ENCODE measurements at regions not wholly inside any gene's neighbourhood (a gene's known extent, or its start where the extent isn't known, plus 50 kb on each side); places are given as distances from the start of the nearest gene placed in this dataset.

GRCh38 chr4:175421506-175421905 is 390.6 kb downstream of the GPM6A start:
- BruUV-seq (replicated peaks) = no TSS peak
- peaks cover 8% of the 10 kb centered on the region for H3K36me3 Mint-ChIP-seq (ENCODE audit: insufficient read depth, unreplicated experiment)
- H3K27ac Mint-ChIP-seq (ENCODE audit: low read depth, unreplicated experiment) = peak overlapping the region; percentile 27
- peak; percentile 44 for DNase-seq (ENCODE audit: unreplicated experiment)
- ChIA-PET CTCF (interaction anchor here (0.8 to 2.3 kb wide), 2 partner anchors 8 to 18 kb away, joined by 3 to 5 read pairs; no protein-coding TSS in a partner anchor), POLR2A (interaction anchor here (0.6 to 1.3 kb wide), 3 partner anchors 9 to 1214 kb away, joined by 3 to 5 read pairs (median 3); no protein-coding TSS in a partner anchor)
- no peak for TF ChIP-seq CTCF (IDR thresholded peaks at IDR 0.05; ENCODE audit: unreplicated experiment)
- intact Hi-C loops (cut with micrococcal nuclease) = no loop called here
- no peak overlapping the region for H3K4me3 Mint-ChIP-seq (ENCODE audit: unreplicated experiment)
- no peaks in the 10 kb centered on the region for H3K27me3 Mint-ChIP-seq (ENCODE audit: insufficient read depth, unreplicated experiment)
- no peaks in the 10 kb centered on the region for H3K9me3 Mint-ChIP-seq (ENCODE audit: unreplicated experiment)
- peaks cover 40% of the 10 kb centered on the region for H3K4me1 Mint-ChIP-seq (ENCODE audit: insufficient read depth, unreplicated experiment)

GRCh38 chr4:175422331-175422730 is 389.7 kb downstream of the GPM6A start:
- no TSS peak for BruUV-seq (replicated peaks)
- intact Hi-C loops (cut with micrococcal nuclease) = no loop called here
- H3K4me3 Mint-ChIP-seq (ENCODE audit: unreplicated experiment) = no peak overlapping the region
- H3K27ac Mint-ChIP-seq (ENCODE audit: low read depth, unreplicated experiment) = no peak overlapping the region
- DNase-seq (ENCODE audit: unreplicated experiment) = no peak
- H3K36me3 Mint-ChIP-seq (ENCODE audit: insufficient read depth, unreplicated experiment) = peaks cover 8% of the 10 kb centered on the region
- POLR2A ChIA-PET = no interaction called here
- peaks cover 40% of the 10 kb centered on the region for H3K4me1 Mint-ChIP-seq (ENCODE audit: insufficient read depth, unreplicated experiment)
- TF ChIP-seq CTCF (IDR thresholded peaks at IDR 0.05; ENCODE audit: unreplicated experiment) = no peak
- H3K27me3 Mint-ChIP-seq (ENCODE audit: insufficient read depth, unreplicated experiment) = no peaks in the 10 kb centered on the region
- CTCF ChIA-PET = no interaction called here
- no peaks in the 10 kb centered on the region for H3K9me3 Mint-ChIP-seq (ENCODE audit: unreplicated experiment)

GRCh38 chr4:175424111-175424510 is 388.0 kb downstream of the GPM6A start:
- no peak for TF ChIP-seq CTCF (IDR thresholded peaks at IDR 0.05; ENCODE audit: unreplicated experiment)
- H3K9me3 Mint-ChIP-seq (ENCODE audit: unreplicated experiment) = no peaks in the 10 kb centered on the region
- no peak overlapping the region for H3K4me3 Mint-ChIP-seq (ENCODE audit: unreplicated experiment)
- BruUV-seq (replicated peaks) = no TSS peak
- intact Hi-C loops (cut with micrococcal nuclease) = no loop called here
- DNase-seq (ENCODE audit: unreplicated experiment) = no peak
- no peaks in the 10 kb centered on the region for H3K27me3 Mint-ChIP-seq (ENCODE audit: insufficient read depth, unreplicated experiment)
- ChIA-PET CTCF (interaction anchor here (0.6 to 1.2 kb wide), 3 partner anchors 12 to 302 kb away, joined by 3 read pairs; no protein-coding TSS in a partner anchor), POLR2A (no interaction called here)
- H3K27ac Mint-ChIP-seq (ENCODE audit: low read depth, unreplicated experiment) = no peak overlapping the region
- H3K4me1 Mint-ChIP-seq (ENCODE audit: insufficient read depth, unreplicated experiment) = peaks cover 26% of the 10 kb centered on the region
- H3K36me3 Mint-ChIP-seq (ENCODE audit: insufficient read depth, unreplicated experiment) = peaks cover 4% of the 10 kb centered on the region

GRCh38 chr4:175427751-175428150 is 384.3 kb downstream of the GPM6A start:
- intact Hi-C loops (cut with micrococcal nuclease) = no loop called here
- no peaks in the 10 kb centered on the region for H3K4me1 Mint-ChIP-seq (ENCODE audit: insufficient read depth, unreplicated experiment)
- BruUV-seq (replicated peaks) = no TSS peak
- no peaks in the 10 kb centered on the region for H3K36me3 Mint-ChIP-seq (ENCODE audit: insufficient read depth, unreplicated experiment)
- no peak for DNase-seq (ENCODE audit: unreplicated experiment)
- POLR2A ChIA-PET = no interaction called here
- CTCF ChIA-PET = no interaction called here
- no peak overlapping the region for H3K4me3 Mint-ChIP-seq (ENCODE audit: unreplicated experiment)
- H3K27ac Mint-ChIP-seq (ENCODE audit: low read depth, unreplicated experiment) = no peak overlapping the region
- no peak for TF ChIP-seq CTCF (IDR thresholded peaks at IDR 0.05; ENCODE audit: unreplicated experiment)
- H3K9me3 Mint-ChIP-seq (ENCODE audit: unreplicated experiment) = no peaks in the 10 kb centered on the region
- H3K27me3 Mint-ChIP-seq (ENCODE audit: insufficient read depth, unreplicated experiment) = no peaks in the 10 kb centered on the region
